HG02588 (cell line): ENCODE measurements at regions not wholly inside any gene's neighbourhood (a gene's known extent, or its start where the extent isn't known, plus 50 kb on each side); places are given as distances from the start of the nearest gene placed in this dataset.

Experiments used
- ATAC-seq: cut with Tn5 transposase; IDR thresholded peaks from one replicate; pipeline ENCODE4 v1.9.1; 2021; ENCODE audit warnings: mild to moderate bottlenecking, moderate library complexity; ENCODE audit not compliant: unreplicated experiment

DNA sequence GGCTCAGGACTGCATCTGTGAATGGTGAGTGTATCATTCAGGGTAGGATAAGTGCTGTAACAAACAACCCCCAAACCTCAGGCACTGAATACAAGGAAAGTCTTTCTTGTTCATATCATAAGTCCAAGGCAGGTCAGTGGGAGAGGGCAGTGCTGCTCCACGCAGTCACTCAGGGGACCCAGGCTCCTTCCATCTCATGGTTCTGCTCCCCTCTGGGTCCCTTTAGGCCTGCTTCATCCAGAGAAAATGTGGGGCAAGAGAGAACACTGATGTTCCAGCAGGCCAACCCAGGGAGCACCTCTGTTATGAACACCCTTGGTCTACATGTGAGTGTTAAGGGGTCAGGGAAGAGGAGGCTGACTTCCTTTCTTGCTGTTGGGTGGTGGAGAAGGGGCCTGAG is 187.8 kb downstream of the CHST1 start:
- no peak for ATAC-seq

GRCh38 chr11:45476126-45476525 is 189.3 kb downstream of the CHST1 start:
- no peak for ATAC-seq

DNA sequence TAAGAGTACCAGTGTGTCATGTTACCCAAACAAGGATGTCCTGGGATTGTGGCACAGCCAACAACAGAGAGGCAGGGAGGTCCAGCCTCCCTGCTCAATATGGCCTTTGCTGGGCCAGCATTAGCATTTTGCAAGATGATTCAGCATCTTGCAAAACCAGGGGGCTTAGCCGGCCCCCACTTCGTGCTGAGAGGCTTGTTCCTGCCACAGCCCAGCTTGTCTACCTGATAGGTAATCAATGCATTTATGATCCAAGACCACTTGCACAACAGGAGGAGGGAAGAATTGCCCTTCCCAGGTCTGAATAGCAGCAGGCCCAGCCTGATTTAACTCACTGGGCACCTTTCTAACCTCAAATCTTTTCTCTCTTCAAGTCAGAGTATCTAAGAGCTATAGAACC is 189.0 kb upstream of the SYT13 start:
- no peak for ATAC-seq

GRCh38 chr11:45473341-45473895 is 187.3 kb upstream of the SYT13 start:
- ATAC-seq: no peak

GRCh38 chr11:45472716-45473317 is 186.7 kb upstream of the SYT13 start:
- ATAC-seq: no peak

GRCh38 chr11:45471266-45471665 is 185.1 kb upstream of the SYT13 start:
- no peak for ATAC-seq

DNA sequence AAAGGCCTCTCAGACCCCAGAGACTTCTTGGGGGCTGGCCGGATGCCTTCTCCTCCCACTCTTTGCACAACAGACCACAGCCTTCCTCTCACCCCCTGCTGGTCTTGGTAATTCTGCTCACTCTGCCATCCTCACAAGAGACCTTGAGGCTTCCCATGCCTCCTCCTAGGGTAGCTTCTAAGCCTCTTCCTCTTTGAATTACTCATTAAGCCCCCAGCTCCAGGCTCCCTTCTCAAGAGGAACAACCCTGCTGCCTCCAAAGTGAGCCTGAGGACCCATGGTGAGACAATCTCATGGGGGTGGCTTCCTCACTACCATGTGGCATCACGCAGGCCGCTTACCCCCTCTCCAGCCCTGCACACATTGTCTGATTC is 184.6 kb upstream of the SYT13 start:
- no peak for ATAC-seq

DNA sequence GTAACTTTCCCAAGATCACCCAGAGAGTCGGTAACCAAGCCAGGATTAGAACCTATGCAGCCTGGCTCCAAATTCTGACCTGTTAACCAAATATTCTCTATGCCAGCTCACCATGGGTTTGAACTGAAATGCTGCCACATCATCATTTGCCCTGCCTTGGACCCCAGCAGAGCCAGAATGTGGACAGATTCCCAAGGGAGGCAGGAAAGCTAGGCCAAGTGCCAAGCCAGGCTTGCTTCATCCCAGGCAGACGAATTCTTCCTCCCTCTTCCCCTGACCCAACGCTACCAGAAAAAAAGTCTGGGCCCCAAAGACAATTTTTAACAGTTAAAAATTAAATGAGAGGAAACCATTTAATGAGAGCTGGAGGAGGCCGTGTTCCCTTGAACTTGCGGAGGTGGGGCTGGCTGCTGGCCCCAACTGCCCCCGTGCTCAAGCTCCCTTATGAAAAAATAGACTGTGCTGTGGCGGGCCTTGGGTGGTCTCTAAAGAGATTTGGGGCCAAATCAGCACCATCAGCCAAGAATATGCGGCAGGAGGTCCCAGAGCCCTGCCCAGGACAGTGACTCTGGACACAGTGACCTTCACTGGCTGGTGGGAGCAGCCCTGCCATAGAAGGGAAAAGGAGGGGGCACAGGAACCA is 184.1 kb upstream of the SYT13 start:
- ATAC-seq: no peak

DNA sequence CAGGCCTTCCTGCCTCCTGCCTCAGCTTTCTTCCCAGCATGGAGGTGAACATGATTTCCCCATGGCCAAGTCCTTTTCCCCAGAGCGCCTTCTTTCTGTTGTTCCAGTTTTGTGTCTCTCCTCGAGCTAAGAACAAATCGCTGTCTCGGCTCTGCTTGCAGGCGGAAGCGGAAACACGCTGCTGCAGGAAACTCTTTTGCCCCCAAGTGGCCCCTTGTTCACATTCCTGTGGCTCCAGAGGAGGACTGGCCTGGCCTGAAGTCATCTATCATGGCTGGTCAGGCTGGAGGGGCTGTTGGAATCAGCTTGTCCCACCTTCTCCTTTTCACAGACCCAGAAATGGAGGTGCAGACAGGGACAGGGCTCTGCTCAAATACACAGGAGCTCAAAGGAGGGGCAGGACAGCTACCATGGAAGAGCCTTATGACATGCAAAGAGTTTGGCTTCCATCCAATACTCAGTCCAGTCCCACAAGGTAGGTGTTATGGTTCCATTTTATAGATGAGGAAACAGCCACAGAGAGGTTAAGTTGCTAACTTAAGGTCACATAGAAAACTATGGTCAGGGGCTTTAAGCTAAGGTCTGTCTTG is 182.2 kb upstream of the SYT13 start:
- no peak for ATAC-seq

- no peak for ATAC-seq
These were observed 177.4 kb upstream of the SYT13 start for GRCh38 chr11:45463541-45463940.

GRCh38 chr11:45461514-45461913 is 175.4 kb upstream of the SYT13 start:
- ATAC-seq: no peak

DNA sequence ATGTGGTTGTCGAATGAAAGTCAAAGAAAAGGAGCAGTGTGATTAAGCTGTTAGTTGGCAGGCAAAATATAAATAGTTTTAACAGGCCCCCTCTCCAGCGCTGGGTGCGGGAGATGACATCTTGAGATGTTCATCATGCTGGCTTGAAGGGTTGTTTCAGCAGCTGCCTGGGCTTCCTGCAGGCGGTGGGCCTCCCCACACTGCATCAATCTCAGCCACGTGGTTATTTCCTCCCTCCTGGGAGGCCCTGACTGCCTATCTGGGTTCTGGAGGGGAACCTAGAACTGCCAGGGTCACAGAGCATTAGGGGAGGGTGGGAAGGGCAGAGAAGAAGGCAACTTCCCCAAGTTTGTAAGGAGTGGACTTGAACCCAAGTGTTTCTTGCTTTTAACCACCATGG is 173.3 kb upstream of the SYT13 start:
- ATAC-seq: no peak

DNA sequence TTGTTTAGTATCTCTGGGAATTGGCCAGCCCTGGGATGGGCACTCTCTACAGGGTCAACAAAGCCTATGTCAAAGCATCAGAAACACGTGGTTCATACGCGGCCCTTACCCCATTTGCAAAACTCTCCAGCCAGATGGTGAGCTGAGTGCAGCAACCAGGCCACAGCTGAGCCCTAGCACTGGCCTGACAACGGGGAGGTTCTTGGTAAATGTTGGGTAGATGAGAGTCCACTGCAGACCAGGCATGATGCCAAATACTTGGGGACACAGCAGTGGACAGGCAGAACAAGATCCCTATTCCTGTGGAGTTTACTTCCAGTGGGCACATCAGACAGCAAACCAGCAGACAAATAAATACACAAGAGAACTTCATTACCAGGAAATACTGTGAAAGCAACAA is 172.1 kb upstream of the SYT13 start:
- ATAC-seq: no peak

DNA sequence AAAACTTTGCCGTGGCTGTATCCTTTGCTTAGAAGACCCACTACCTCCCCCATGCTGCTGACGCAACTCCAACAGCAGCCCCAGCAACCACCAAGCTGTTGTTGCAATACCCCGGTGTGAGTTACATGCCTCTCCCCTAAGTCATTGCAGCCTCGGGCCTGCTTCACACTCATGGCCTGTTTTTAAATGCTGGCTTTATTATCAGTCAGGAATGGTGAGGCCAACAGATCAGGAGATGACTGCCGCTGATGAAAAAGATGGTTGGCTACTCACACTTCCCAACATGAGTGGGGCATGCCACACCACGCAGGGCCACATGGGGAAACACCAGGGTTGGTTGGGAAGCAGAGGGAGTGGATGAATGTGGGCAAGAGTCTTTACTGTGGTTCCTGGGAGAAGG is 171.5 kb upstream of the SYT13 start:
- no peak for ATAC-seq

- no peak for ATAC-seq
These were observed 170.5 kb upstream of the SYT13 start for GRCh38 chr11:45456686-45457085.

DNA sequence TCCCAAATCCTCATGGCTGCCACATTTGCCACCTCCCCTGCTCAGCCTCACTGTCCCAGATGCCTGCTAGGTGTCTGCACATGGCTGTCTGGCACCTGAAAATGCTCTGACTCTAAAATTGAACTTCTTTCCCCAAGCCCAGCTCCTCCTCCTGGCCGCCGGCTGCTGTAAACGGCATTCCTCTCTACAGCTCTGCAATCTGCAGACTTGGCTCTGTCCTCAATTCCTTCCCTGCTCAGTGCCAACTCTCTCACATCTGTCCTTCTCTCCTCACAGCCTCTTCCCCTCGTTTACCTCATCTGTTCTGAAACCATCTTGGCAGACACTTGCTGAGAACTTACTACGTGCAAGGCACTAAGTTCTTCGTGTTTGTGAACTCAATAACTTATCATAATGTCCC is 169.4 kb upstream of the SYT13 start:
- no peak for ATAC-seq

DNA sequence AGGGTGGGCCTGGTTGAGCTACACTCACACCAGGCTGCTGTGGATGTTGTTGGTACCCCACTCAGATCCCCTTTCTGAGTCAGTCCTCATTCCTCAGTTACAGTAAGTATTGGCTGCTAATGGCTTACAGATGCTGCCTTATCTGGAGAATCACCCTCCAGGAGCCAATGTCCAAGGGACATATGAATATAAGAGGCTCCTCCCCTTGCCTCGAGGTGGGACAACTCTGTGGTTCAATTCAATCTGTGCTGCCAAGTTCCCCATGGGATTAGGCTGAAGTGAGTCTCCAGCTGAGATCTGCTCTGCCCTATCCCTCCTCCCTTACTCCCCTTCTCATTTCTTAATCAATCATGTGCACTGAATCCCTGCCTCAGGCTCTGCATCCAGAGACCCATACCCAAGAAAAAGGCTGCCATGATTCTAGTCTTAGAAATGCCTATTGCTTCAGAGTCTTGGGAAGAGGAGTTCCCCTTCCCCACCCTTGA is 168.8 kb upstream of the SYT13 start:
- no peak for ATAC-seq

GRCh38 chr11:45453721-45454120 is 167.6 kb upstream of the SYT13 start:
- ATAC-seq: no peak

GRCh38 chr11:45451766-45452440 is 165.8 kb upstream of the SYT13 start:
- ATAC-seq: no peak

DNA sequence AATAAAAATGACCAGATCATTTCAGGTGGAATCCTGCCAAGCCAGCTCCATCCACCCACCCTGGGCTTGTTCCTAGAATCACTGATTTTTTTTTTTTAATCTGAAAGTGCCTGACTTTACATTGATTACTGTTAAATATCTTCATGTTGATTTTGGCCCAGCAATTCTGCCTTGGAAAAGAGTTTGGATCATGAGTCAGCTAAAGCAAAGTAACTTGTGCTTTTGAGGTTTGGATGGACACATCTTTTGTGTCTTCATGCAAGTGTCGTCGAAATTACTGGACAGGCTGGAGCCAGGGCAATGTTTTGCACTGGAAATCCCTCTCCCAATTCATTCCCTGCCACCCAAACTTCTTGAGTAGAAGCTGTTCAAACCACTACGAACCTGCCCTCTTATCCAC is 164.0 kb upstream of the SYT13 start:
- no peak for ATAC-seq

DNA sequence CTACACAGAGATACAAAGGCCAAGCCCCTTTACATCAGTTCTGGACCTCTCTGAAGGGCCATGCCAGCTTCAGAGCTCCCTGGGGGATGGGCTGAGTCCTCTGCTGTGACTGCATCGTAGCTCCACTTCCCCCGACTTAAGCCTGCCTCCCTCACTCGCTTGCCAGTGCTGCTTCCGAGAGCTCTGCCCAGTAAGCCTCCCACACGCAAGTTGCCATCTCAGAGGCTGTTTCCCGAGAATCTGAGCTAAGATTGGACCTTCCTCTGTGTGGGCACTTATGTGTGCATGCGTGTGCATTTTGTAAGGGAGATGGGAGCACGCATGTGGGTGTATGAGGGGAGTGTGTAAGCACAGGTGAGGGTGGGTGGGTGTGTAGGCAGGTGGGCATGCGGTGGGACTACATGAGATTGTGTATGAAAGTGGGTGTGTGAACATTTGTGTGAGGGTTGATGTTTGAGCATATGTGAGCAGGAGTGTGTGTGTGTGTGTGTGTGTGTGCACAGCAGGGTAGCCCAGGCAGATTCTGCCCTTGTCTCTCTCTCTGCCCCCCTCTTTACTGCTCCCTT is 163.0 kb upstream of the SYT13 start:
- ATAC-seq: no peak
